GM12873 (cell line): ENCODE measurements at regions not wholly inside any gene's neighbourhood (a gene's known extent, or its start where the extent isn't known, plus 50 kb on each side); places are given as distances from the start of the nearest gene placed in this dataset.

Source experiments
- TF ChIP-seq, protein P1 (sequence below): IDR thresholded peaks from 2 replicates; pipeline ENCODE4 v1.5.1; 2012; ENCODE audit warnings: low read depth, mild to moderate bottlenecking, moderate library complexity, low read length, control low read depth; ENCODE audit not compliant: insufficient read depth; ENCODE audit errors: missing control alignments

DNA sequence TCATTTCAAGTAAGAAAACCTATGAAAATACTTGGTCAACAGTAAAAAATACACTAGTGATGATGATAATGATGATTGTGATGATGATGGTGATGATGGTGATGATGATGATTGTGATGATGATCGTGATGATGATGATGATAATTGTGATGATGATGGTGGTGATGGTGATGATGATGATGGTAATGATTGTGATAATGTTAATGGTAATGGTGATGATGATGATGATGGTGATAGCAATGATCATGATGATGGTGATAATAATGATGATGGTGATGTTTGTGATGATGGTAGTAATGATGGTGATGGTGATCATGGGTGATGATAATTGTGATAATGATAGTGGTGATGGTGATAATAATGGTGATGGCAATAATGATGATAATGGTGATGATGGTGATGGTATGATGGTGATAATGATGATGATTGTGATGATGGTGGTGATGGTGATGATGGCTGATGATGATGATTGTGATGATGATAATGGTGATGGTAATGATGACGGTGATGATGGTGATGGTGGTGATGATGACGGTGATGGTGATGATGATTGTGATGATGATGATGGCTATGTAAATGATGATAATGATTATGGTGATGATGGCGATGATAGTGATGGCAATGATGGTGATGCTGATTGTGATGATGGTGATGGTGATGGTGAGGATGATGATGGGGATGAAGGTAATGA lies 62.1 kb downstream of the VCX3A start:
- TF ChIP-seq, protein P1, sequence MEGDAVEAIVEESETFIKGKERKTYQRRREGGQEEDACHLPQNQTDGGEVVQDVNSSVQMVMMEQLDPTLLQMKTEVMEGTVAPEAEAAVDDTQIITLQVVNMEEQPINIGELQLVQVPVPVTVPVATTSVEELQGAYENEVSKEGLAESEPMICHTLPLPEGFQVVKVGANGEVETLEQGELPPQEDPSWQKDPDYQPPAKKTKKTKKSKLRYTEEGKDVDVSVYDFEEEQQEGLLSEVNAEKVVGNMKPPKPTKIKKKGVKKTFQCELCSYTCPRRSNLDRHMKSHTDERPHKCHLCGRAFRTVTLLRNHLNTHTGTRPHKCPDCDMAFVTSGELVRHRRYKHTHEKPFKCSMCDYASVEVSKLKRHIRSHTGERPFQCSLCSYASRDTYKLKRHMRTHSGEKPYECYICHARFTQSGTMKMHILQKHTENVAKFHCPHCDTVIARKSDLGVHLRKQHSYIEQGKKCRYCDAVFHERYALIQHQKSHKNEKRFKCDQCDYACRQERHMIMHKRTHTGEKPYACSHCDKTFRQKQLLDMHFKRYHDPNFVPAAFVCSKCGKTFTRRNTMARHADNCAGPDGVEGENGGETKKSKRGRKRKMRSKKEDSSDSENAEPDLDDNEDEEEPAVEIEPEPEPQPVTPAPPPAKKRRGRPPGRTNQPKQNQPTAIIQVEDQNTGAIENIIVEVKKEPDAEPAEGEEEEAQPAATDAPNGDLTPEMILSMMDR = no peak

DNA sequence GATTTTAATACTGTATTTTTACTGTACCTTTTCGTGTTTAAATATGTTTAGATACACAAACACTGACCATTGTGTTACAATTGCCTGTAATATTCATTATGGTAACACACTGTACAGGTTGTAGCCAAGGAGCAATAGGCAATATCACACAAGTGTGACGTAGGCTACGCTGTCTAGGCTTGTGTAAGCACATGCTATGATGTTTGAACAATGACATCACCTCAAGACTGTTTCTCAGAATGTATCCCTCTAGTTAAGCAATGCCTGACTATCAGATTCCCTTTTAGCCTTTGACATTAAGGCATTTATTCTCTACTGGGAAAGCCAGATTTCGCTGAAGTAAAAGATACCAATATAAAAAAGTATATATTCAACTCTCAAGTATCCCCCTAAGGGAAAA lies 66.2 kb downstream of the VCX3A start:
- TF ChIP-seq, protein P1 = no peak

DNA sequence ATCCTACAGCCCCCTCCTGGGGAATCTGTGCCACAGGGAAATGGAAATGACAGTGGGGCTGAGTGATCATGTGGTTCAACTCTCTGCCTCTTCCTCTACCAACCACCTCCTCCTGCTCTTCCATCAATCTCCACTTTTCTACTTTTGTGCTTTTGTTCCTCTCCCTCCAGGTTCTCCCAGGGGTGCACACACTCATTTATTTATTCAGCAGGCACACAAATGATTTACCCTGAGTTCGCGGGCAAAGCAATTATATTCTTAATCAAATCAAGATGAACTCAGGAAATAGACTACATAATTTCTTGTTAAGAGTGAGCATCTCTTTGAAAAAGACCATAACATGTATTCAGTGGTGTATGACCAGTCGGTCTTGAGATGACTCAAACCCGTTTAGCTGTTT lies 69.2 kb downstream of the VCX3A start:
- TF ChIP-seq, protein P1 = no peak

DNA sequence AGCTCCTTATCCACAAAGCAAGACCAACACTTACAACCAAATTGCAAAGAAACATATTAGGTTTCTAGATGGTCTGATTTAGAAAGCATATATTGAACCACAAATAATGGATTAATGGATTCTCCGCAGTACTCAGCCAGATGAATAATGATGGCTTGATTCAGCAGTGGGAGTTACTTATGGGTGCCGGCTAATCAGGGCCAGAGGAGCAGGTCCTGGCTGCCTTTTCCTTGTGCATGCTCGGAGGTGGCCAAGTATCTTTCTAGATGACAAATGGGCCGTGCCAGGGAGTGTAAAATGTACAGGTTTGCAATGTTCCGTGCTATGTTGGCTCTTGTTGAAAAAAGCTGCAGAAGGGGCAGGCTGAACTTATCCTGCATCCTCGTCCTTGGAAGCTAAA lies 70.2 kb downstream of the VCX3A start:
- TF ChIP-seq, protein P1 = no peak

DNA sequence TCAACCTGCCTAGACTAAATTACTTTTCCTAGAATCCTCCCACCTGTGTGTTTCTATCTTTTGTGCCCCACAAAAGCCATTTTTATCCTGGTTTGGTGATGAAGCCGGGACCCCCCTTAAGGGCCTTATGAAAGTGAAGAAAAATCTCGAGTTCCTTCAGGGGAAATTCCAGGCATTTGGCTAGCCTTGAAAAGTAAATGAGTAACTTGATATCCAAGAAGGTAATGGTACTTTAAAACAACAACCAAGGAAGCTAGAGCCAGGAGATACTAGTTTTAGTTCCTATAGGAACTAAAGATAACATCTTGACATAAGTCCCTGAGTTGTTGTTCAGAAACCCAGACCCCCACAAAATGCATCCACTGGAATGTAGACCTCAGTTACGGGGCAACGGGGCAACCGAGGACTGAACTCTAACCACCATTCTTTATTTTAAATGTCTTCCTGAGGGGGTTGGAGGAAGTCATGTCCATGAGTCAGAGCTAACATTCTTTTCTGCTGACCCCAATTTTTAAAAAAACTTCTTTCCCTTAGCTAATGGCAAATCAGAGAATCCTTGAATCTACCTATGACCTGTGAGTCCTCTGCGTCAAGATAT lies 73.9 kb downstream of the VCX3A start:
- TF ChIP-seq, protein P1 = no peak

DNA sequence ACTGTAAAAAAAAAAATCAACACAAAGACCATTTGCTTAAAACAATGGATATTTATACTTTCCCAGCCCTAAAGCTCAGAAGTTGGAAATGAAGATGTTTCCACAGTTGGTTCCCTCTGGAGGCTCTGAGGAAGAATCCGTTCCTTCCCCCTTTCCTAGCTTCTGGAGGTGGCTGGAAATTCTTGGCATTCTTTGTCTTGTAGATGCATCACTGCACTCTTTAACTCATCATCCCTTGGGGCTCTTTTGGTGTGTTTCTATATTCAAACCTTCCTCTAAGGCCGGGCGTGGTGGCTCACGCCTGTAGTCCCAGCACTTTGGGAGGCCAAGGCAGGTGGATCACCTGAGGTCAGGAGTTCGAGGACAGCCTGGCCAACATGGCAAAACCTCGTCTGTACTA lies 78.7 kb downstream of the VCX3A start:
- TF ChIP-seq, protein P1 = no peak

DNA sequence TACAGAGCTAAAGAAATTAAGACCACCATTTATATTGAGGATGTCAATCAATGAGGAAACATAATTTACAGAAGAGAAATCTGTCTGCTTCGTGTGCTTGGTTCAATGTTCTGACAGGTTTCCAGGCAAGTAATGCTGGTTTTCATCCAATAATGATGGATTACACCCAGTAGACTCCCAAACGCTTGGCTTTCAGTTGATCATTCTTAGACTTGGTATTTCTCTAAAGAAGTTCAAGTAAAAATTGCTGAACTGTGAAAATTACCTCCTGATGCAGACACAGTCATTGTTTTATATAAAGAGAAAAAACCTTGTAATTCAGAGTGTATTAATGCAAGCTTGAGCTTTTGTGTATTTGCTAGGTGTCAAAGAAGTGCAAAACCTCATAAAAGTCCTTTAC lies 85.0 kb downstream of the VCX3A start:
- TF ChIP-seq, protein P1 = no peak
